T-cell (primary cell): ENCODE measurements at regions not wholly inside any gene's neighbourhood (a gene's known extent, or its start where the extent isn't known, plus 50 kb on each side); places are given as distances from the start of the nearest gene placed in this dataset.

Experiments used
- ATAC-seq, 4 experiments: fragments of 200-7000 bp in 3 of 4; fragments of 150-1000 bp in 1 of 4; cut with Tn5 transposase; replicated peaks in 1 of 4; 1 replicate in 3 of 4; 2 replicates in 1 of 4; pipeline ENCODE4 v1.10.0; 2021; ENCODE audit warnings: moderate library complexity in 3 of 4, mild to moderate bottlenecking in 2 of 4, moderate number of reproducible peaks in 1 of 4
- CTCF ChIA-PET, 2 donors: fragments of 300-600 bp; sonication (Branson Sonifier 250); formaldehyde crosslinking; loops; one replicate each; lab custom pipeline; 2022; ENCODE audit warnings: antibody characterized with exemption in 2 of 2; lab: Charles Lee
- POLR2A ChIA-PET, 2 donors: fragments of 300-600 bp; sonication (Branson Sonifier 250); formaldehyde crosslinking; loops; one replicate each; lab custom pipeline; 2022; ENCODE audit warnings: antibody characterized with exemption in 2 of 2; lab: Charles Lee
- DNase-seq, 35 experiments: peaks; one replicate each; pipeline versions ENCODE4 v3.0.0 to v3.0.0-alpha.2; 2013 to 2023
- H3K27ac ChIP-seq: one replicate; pipeline ENCODE4 v1.5.1; 2013; ENCODE audit warnings: low read length
- H3K27me3 ChIP-seq, 2 experiments: replicated peaks in 1 of 2; 1 replicate in 1 of 2; 2 replicates in 1 of 2; pipeline versions ENCODE4 v1.6.1 to v1.7.0; 2013; ENCODE audit warnings: low read length in 1 of 2, mixed read lengths in 1 of 2; ENCODE audit not compliant: control insufficient read depth in 2 of 2, insufficient read depth in 2 of 2; ENCODE audit errors: extremely low read depth in 1 of 2
- H3K36me3 ChIP-seq, 2 donors: 1 replicate in 1 of 2; 2 replicates in 1 of 2; pipeline versions ENCODE4 v1.6.1 to v1.7.0; 2013; ENCODE audit warnings: low read length in 1 of 2; ENCODE audit not compliant: control insufficient read depth in 2 of 2, insufficient read depth in 1 of 2; ENCODE audit errors: extremely low read depth in 1 of 2
- H3K4me1 ChIP-seq, 2 experiments: 1 replicate in 1 of 2; 2 replicates in 1 of 2; pipeline versions ENCODE4 v1.6.1 to v1.7.0; 2013; ENCODE audit warnings: low read length in 2 of 2, mixed read lengths in 1 of 2; ENCODE audit not compliant: insufficient read depth in 2 of 2, control insufficient read depth in 1 of 2; ENCODE audit errors: extremely low read depth in 1 of 2
- H3K4me3 ChIP-seq, 2 donors: 1 replicate in 1 of 2; 2 replicates in 1 of 2; pipeline versions ENCODE4 v1.5.1 to v1.7.0; 2013; ENCODE audit warnings: mild to moderate bottlenecking in 2 of 2, low read length in 1 of 2, moderate library complexity in 1 of 2; ENCODE audit not compliant: control insufficient read depth in 1 of 2; ENCODE audit errors: extremely low read depth in 1 of 2
- H3K9me3 ChIP-seq: 2 replicates; pipeline ENCODE4 v1.7.0; 2013
- H3K27ac Mint-ChIP-seq, 2 donors: one replicate each; pipeline ENCODE4 v1.8.0; 2020 to 2021; ENCODE audit warnings: mild to moderate bottlenecking in 2 of 2, mixed read lengths in 2 of 2
- H3K27me3 Mint-ChIP-seq, 2 donors: one replicate each; pipeline ENCODE4 v1.8.0; 2021 to 2022; ENCODE audit warnings: mixed read lengths in 2 of 2
- H3K36me3 Mint-ChIP-seq: one replicate; pipeline ENCODE4 v1.8.0; 2021; ENCODE audit warnings: mixed read lengths
- H3K4me1 Mint-ChIP-seq, 3 donors: one replicate each; pipeline ENCODE4 v1.8.0; 2020 to 2022; ENCODE audit warnings: mixed read lengths in 3 of 3, mild to moderate bottlenecking in 1 of 3
- H3K4me3 Mint-ChIP-seq, 3 donors: one replicate each; pipeline ENCODE4 v1.8.0; 2020 to 2022; ENCODE audit warnings: mild to moderate bottlenecking in 3 of 3, mixed read lengths in 3 of 3, moderate library complexity in 3 of 3
- H3K9me3 Mint-ChIP-seq, 3 donors: one replicate each; pipeline ENCODE4 v1.8.0; 2020 to 2022; ENCODE audit warnings: mixed read lengths in 3 of 3
- whole genome bisulfite sequencing: methylation state at CpG from one replicate; pipeline ENCODE4 v1.1.5; 2013; ENCODE audit warnings: missing lambda C conversion rate; ENCODE audit not compliant: insufficient coverage; 5-methylcytosine and 5-hydroxymethylcytosine counted together

GRCh38 chr2:173764094-173764493 lies 201.1 kb downstream of the SP3 start:
- DNase-seq (no peak), ATAC-seq (no peak)
- ChIA-PET POLR2A (no interaction called here), CTCF (no interaction called here)
- H3K9me3 Mint-ChIP-seq: no peaks in the 10 kb centered on the region
- H3K27me3 Mint-ChIP-seq: peaks cover 11 to 21% of the 10 kb centered on the region in 2 donors
- WGBS: no CpG with 5 or more reads among the region's 6 CpGs
- H3K27ac Mint-ChIP-seq: no peak overlapping the region
- no peaks in the 10 kb centered on the region for H3K9me3 ChIP-seq
- no peaks in the 10 kb centered on the region for H3K4me1 Mint-ChIP-seq
- H3K27me3 ChIP-seq: peaks cover 0 to 13% of the 10 kb centered on the region in 2 experiments
- no peaks in the 10 kb centered on the region for H3K36me3 ChIP-seq
- H3K36me3 Mint-ChIP-seq: no peaks in the 10 kb centered on the region
- H3K4me1 ChIP-seq: no peaks in the 10 kb centered on the region
- H3K27ac ChIP-seq: no peak overlapping the region
- no peak overlapping the region for H3K4me3 ChIP-seq
- no peak overlapping the region for H3K4me3 Mint-ChIP-seq

- CTCF ChIA-PET: no interaction called here
- no peaks in the 10 kb centered on the region for H3K9me3 Mint-ChIP-seq
- no peak overlapping the region for H3K4me3 ChIP-seq
- H3K27ac Mint-ChIP-seq: no peak overlapping the region
- H3K4me3 Mint-ChIP-seq: no peak overlapping the region
- no CpG with 5 or more reads among the region's 8 CpGs for WGBS
- DNase-seq (no peak), ATAC-seq (no peak)
- no peaks in the 10 kb centered on the region for H3K36me3 Mint-ChIP-seq
- H3K27ac ChIP-seq: no peak overlapping the region
- POLR2A ChIA-PET: no interaction called here
- peaks cover 21 to 22% of the 10 kb centered on the region in 2 donors for H3K27me3 Mint-ChIP-seq
- no peaks in the 10 kb centered on the region for H3K36me3 ChIP-seq
- H3K4me1 Mint-ChIP-seq: no peaks in the 10 kb centered on the region
- H3K27me3 ChIP-seq: peaks cover 0 to 8% of the 10 kb centered on the region in 2 experiments
- no peaks in the 10 kb centered on the region for H3K4me1 ChIP-seq
- H3K9me3 ChIP-seq: no peaks in the 10 kb centered on the region
Observed at GRCh38 chr2:173766537-173767289, 198.5 kb downstream of the SP3 start.

GRCh38 chr2:173770947-173771678 lies 194.1 kb downstream of the SP3 start:
- Histone ChIP-seq H3K4me3 (no peak overlapping the region), H3K4me1 (no peaks in the 10 kb centered on the region), H3K9me3 (no peaks in the 10 kb centered on the region), H3K36me3 (no peaks in the 10 kb centered on the region), H3K27me3 (no peaks in the 10 kb centered on the region), H3K27ac (no peak overlapping the region)
- Mint-ChIP-seq H3K4me1 (no peaks in the 10 kb centered on the region), H3K27me3 (peaks cover 19 to 32% of the 10 kb centered on the region in 2 donors), H3K27ac (no peak overlapping the region), H3K36me3 (no peaks in the 10 kb centered on the region), H3K9me3 (no peaks in the 10 kb centered on the region), H3K4me3 (no peak overlapping the region)
- CTCF ChIA-PET: no interaction called here
- ATAC-seq (no peak), DNase-seq (no peak)
- WGBS: 100% methylated on average over 1 of the region's 5 CpGs
- POLR2A ChIA-PET: no interaction called here

GRCh38 chr2:173772205-173772604 lies 193.0 kb downstream of the SP3 start:
- Histone ChIP-seq H3K36me3 (no peaks in the 10 kb centered on the region), H3K9me3 (no peaks in the 10 kb centered on the region), H3K27ac (no peak overlapping the region), H3K27me3 (no peaks in the 10 kb centered on the region), H3K4me1 (no peaks in the 10 kb centered on the region), H3K4me3 (no peak overlapping the region)
- H3K9me3 Mint-ChIP-seq: no peaks in the 10 kb centered on the region
- ChIA-PET POLR2A (no interaction called here), CTCF (no interaction called here)
- no peak for DNase-seq
- H3K27me3 Mint-ChIP-seq: peaks cover 13 to 28% of the 10 kb centered on the region in 2 donors
- no peaks in the 10 kb centered on the region for H3K36me3 Mint-ChIP-seq
- ATAC-seq: no peak
- no peaks in the 10 kb centered on the region for H3K4me1 Mint-ChIP-seq
- H3K4me3 Mint-ChIP-seq: no peak overlapping the region
- no peak overlapping the region for H3K27ac Mint-ChIP-seq
- WGBS: no CpG with 5 or more reads among the region's 3 CpGs

GRCh38 chr2:173773076-173773475 lies 192.1 kb downstream of the SP3 start:
- no peaks in the 10 kb centered on the region for H3K4me1 ChIP-seq
- H3K4me3 Mint-ChIP-seq: no peak overlapping the region
- no peak for ATAC-seq
- no peaks in the 10 kb centered on the region for H3K4me1 Mint-ChIP-seq
- ChIA-PET POLR2A (interaction anchor here in 1 of 2 donors (0.6 kb wide), 1 partner anchor 57 kb away, joined by 3 read pairs; no protein-coding TSS in a partner anchor), CTCF (interaction anchor here in 1 of 2 donors (0.7 kb wide), 1 partner anchor 29 kb away, joined by 3 read pairs; no protein-coding TSS in a partner anchor)
- H3K36me3 ChIP-seq: no peaks in the 10 kb centered on the region
- no peak for DNase-seq
- 76% methylated on average over 2 of the region's 4 CpGs for WGBS
- no peaks in the 10 kb centered on the region for H3K36me3 Mint-ChIP-seq
- no peaks in the 10 kb centered on the region for H3K9me3 Mint-ChIP-seq
- H3K27ac Mint-ChIP-seq: no peak overlapping the region
- H3K27me3 ChIP-seq: no peaks in the 10 kb centered on the region
- H3K4me3 ChIP-seq: no peak overlapping the region
- H3K27ac ChIP-seq: no peak overlapping the region
- H3K27me3 Mint-ChIP-seq: peaks cover 13 to 28% of the 10 kb centered on the region in 2 donors
- no peaks in the 10 kb centered on the region for H3K9me3 ChIP-seq

GRCh38 chr2:173775440-173775839 lies 189.7 kb downstream of the SP3 start:
- Mint-ChIP-seq H3K27ac (no peak overlapping the region), H3K36me3 (no peaks in the 10 kb centered on the region), H3K4me1 (no peaks in the 10 kb centered on the region), H3K4me3 (no peak overlapping the region), H3K9me3 (no peaks in the 10 kb centered on the region), H3K27me3 (peaks cover 10 to 24% of the 10 kb centered on the region in 2 donors)
- H3K27me3 ChIP-seq: no peaks in the 10 kb centered on the region
- no peaks in the 10 kb centered on the region for H3K36me3 ChIP-seq
- no peak overlapping the region for H3K4me3 ChIP-seq
- H3K4me1 ChIP-seq: no peaks in the 10 kb centered on the region
- 50% methylated on average over 1 of the region's 2 CpGs for WGBS
- POLR2A ChIA-PET: no interaction called here
- ATAC-seq (no peak), DNase-seq (no peak)
- CTCF ChIA-PET: no interaction called here
- no peaks in the 10 kb centered on the region for H3K9me3 ChIP-seq
- H3K27ac ChIP-seq: no peak overlapping the region
